NCI-H510A treated with DMSO at 0.1 percent for 48 hours (cell line): ENCODE measurements at regions not wholly inside any gene's neighbourhood (a gene's known extent, or its start where the extent isn't known, plus 50 kb on each side); places are given as distances from the start of the nearest gene placed in this dataset.

Experiments used
- DNase-seq: peaks from one replicate; lab custom pipeline; 2025; lab: John Stamatoyannopoulos, UW

GRCh38 chr4:152094970-152095700 is 334.3 kb upstream of the GATB start:
- peak; percentile 27 for DNase-seq

DNA sequence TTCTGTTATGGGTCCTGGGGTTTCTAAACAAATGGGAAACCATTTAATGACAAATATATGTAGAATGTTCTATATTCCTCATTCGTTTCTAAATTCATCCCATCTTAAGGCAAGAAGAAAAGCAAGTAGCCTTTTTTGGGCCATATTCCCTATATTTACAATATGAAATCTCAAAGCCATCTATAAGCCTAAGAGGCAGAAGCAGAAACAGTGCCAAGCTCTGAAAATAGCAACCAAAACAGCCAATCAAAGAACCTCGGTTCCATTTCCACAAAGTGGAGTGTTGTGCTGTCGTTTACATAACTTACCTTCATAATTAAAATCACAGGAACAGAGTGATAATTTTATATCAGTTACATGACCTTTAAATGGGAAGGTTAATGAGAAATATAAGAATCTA is 330.6 kb upstream of the GATB start:
- DNase-seq: no peak

- no peak for DNase-seq
Observed at GRCh38 chr4:152090543-152090942, 329.7 kb upstream of the GATB start.

DNA sequence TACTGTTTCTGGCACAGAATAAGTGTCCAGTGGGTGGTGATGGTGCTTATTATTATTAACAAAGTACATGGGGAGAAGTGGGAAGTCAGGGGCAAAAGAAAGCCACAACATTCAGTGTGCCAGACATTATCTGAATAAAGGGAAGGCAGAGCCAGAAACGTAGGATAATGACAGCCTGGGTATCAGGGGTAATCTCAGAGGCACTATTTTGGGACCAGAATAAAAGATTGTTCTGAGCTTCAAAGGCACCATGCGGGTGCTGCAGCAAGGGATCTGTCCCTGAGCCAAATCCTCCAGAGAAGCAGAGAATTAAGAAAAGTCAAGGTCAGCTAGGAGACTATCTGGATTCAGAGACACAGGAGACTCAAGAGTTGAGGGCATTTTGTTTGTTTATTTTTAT is 328.8 kb upstream of the GATB start:
- no peak for DNase-seq

- peak; percentile 23 for DNase-seq
Observed at GRCh38 chr4:152087335-152087734, 326.5 kb upstream of the GATB start.

GRCh38 chr4:152085657-152086056 is 324.9 kb upstream of the GATB start:
- no peak for DNase-seq

- no peak for DNase-seq
Observed at GRCh38 chr4:152083338-152083737, 322.5 kb upstream of the GATB start.

DNA sequence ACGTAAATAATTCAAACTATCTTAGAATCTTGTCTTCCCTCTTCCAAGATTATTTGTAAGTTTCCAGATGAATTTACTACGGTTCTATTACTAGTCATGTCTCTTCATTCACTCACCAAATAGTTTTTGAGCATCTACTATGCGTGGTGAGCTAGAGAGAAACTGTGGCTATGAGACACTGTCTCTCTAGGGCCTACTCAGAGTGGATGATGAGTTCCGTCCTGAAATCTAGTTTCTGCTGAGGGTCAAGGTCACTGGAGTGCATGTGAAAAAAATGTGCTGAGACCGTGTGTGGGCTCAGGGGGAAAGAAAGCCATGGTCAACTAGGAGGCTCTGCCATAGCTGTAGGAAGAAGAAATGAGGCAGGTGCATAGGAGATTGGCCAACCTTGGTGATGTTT is 320.2 kb upstream of the GATB start:
- no peak for DNase-seq

DNA sequence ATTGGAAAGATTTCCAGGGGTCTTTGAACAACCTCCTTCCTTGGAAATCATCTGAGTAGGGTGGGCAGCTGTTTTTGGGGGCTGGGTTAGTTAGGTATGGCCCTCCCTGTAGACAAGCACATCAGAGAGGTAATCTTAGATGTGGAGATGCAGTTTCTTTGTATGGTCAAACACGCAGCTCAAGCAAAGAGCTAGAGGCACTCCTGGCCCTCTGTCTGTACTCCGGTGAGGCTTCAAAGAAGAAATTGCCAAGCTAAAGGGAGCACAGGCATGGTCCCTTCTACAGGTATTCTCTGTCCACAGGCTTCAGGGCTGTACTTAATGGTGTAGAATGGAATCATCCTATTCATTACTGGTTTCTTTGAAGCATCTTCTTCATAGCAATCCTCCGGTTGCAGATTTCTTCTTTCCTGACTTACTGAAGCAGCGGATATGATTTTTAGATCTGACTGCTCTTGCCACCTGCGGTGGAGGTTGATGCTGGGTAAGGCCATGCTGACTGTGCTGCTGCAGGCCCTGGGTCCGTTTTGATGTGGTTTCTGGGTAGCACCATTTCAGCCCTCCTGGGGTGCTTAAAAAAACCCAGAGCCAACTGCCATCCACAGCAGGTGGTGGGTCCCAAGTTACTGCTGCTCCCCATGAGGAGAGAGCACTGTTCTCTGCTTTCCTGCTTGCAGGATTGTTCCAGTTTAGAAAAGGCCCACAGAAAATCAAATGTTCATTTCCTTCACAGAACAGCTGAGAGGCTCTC is 318.9 kb upstream of the GATB start:
- no peak for DNase-seq

DNA sequence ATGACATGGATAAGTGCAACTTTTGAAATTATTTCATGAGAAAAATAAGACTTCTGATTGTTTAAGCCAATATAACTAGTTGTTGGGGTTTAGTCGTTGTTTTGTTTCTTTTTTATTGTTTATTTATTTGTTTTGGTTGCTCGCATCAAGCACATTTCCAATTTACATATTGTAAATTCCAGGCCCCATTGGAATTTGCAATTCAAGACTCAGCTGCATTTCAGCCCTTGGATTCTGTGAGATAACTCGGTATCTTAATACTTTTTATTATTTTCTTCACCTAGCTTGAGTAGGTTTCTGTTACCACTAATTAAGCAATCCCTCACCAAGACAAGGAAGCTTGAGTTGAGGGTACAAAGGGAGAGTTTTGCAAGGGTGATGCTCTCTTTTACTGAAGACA is 318.3 kb upstream of the GATB start:
- no peak for DNase-seq

- DNase-seq: no peak
Observed at GRCh38 chr4:152077582-152077981, 316.8 kb upstream of the GATB start.

DNA sequence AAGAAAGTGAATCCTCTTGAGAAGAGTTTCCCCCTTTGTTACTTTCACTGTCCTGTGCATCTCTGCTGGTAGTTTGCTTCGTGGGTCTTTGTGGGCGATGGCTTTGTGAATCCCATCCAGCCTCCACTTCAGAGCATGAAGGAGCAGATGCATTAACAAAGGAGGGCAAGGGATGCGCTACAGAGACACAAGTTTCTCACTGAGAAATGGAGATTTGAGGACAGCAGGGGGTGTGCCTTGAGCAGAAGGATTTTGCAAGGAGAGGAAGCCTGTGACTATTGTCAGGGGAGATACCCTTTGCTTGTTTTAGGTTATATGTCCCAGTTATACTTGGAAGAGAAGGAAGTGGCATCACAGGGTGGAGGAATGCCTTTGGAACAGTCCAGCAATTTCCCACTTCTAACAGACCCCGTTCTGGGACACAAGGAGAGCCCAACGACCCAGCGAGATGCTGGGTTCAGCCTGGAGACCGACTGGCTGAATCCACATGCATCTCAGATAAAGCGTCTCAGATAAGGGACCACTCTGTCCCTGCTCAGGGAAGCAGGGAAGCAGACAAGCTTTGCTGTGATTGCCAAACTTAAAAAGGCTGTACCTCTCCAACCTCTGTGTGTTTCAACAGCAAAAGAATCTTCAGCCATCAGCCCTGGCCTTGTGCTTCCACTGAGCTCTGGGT is 314.6 kb upstream of the GATB start:
- no peak for DNase-seq

- no peak for DNase-seq
Observed at GRCh38 chr4:152074573-152074972, 313.8 kb upstream of the GATB start.

GRCh38 chr4:152074088-152074437 is 313.3 kb upstream of the GATB start:
- no peak for DNase-seq

GRCh38 chr4:152073351-152074087 is 312.7 kb upstream of the GATB start:
- no peak for DNase-seq

GRCh38 chr4:152072906-152073305 is 312.1 kb upstream of the GATB start:
- no peak for DNase-seq

DNA sequence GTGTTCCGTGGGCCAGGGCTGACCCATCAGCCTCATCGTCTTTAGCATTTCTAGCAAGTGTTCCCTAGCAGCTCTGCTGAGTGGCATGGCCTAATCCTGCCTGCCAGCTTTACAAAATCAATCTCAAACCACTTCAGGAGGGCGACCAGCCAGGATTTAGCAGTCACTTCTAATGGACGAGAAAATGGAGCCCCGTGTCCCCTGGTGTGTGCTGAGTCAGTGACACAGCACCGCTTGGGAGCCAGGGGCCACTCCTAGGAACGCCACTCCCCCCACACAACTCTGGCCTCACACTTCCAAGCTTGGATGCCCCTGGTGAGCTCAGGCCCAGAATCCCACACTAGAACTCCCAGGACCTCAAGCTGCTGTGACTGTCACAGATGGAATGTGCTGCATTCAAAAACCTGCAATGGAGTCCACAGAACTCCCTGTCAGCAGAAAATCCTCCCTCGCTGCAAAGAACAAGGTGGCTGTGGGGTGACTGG is 311.2 kb upstream of the GATB start:
- no peak for DNase-seq

GRCh38 chr4:152070854-152071253 is 310.0 kb upstream of the GATB start:
- DNase-seq: no peak

DNA sequence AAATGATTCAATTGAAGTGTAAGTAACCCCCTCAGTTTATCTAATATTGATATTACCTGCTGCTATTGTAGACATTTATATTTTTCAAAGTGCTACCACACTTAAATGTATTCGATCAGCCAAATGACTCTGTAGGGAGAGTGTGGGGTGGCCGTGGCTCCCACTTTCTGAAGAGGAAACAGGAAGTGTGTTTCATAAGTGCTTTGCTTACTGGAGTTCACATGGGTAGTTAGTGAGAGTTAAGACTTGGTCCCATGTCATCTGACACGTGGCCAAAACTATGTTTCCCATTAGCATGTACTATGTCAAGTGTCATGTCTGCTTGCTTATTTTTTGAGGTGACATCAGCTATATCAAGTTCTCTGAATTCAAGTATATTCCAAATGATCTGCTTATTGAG is 308.1 kb upstream of the GATB start:
- DNase-seq: no peak

DNA sequence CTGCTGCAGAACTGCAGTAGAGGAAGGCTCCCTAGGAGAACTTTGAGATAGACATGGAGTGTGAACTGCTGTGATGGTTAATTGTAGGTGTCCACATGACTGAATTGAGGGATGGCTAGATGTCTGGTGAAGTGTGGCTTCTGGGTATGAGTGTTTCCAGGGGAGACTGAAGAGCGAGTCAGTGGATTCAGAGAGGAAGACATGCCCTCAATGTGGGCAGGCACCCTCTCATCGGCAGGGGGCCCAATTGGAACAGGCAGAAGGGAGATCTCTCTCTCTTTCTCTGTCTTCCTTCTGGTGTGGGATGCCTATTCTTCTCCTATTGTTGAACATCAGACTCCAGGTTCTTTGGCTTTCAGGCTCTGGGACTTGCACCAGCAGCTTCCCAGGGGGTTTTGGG is 304.7 kb upstream of the GATB start:
- no peak for DNase-seq

DNA sequence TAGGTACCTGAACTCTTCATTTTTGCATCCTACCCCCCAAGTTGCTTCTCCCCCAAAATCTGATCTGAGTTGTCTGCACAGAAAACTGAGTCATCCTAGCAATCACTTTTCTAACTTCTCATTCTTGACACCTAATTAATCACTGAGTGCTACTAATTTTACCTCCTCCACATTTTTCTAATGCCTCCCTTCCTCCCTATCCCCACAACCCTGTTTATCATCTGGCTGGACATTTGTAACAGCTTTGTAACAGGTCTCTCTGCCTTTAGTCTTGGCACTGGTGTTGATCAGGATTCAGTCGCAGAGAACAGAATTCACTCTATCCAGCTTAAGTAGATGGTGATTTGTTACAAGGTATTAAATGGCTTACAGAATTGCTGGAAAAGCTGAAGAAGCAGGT is 303.9 kb upstream of the GATB start:
- DNase-seq: no peak

- no peak for DNase-seq
Observed at GRCh38 chr4:152064282-152064681, 303.5 kb upstream of the GATB start.
